ENCODE measurements at regions not wholly inside any gene's neighbourhood (a gene's known extent, or its start where the extent isn't known, plus 50 kb on each side); places are given as distances from the start of the nearest gene placed in this dataset.

GRCh38 chr14:60349663-60350365, 100.8 kb downstream of the PPM1A start:
- TF ChIP-seq EZH2 (IDR thresholded peaks at IDR 0.05; ENCODE audit: insufficient read depth, low read length) (no peak), CTCF (IDR thresholded peaks at IDR 0.05; ENCODE audit: insufficient read depth, low read depth, low read length) (peak; percentile 65)
- Histone ChIP-seq H3K4me2 (ENCODE audit: low read length) (peak overlapping the region; percentile 14), H4K20me1 (ENCODE audit: insufficient read depth, low read length) (no peaks in the 10 kb centered on the region), H3K4me1 (ENCODE audit: insufficient read depth, low read length) (no peaks in the 10 kb centered on the region), H3K9me3 (ENCODE audit: insufficient read depth, low read depth, low read length) (no peaks in the 10 kb centered on the region), H3K79me2 (ENCODE audit: insufficient read depth, low read length) (no peaks in the 10 kb centered on the region), H3K4me3 (ENCODE audit: insufficient read depth, low read depth, low read length) (no peak overlapping the region), H2AFZ (ENCODE audit: low read depth, low read length) (no peak overlapping the region), H3K36me3 (ENCODE audit: insufficient read depth, low read length) (no peaks in the 10 kb centered on the region), H3K27me3 (ENCODE audit: insufficient read depth, low read length) (peaks cover 10% of the 10 kb centered on the region), H3K9ac (ENCODE audit: low read length) (no peak overlapping the region), H3K27ac (ENCODE audit: low read depth, low read length) (no peak overlapping the region)
- DNase-seq (ENCODE audit: low read depth) (peak; percentile 19), FAIRE-seq (no peak)
- H3K9me3 Mint-ChIP-seq (ENCODE audit: unreplicated experiment) = no peaks in the 10 kb centered on the region
- H3K27ac Mint-ChIP-seq (ENCODE audit: unreplicated experiment) = no peak overlapping the region
- no peaks in the 10 kb centered on the region for H3K27me3 Mint-ChIP-seq (ENCODE audit: low read depth, unreplicated experiment)
- no peak overlapping the region for H3K4me3 Mint-ChIP-seq (ENCODE audit: unreplicated experiment)
- H3K36me3 Mint-ChIP-seq (ENCODE audit: low read depth, unreplicated experiment) = no peaks in the 10 kb centered on the region
- H3K4me1 Mint-ChIP-seq (ENCODE audit: low read depth, unreplicated experiment) = no peaks in the 10 kb centered on the region

- Histone ChIP-seq H3K4me1 (ENCODE audit: insufficient read depth, low read length) (no peaks in the 10 kb centered on the region), H3K27ac (ENCODE audit: low read depth, low read length) (no peak overlapping the region), H2AFZ (ENCODE audit: low read depth, low read length) (no peak overlapping the region), H3K27me3 (ENCODE audit: insufficient read depth, low read length) (peaks cover 10% of the 10 kb centered on the region), H3K4me3 (ENCODE audit: insufficient read depth, low read depth, low read length) (no peak overlapping the region), H3K36me3 (ENCODE audit: insufficient read depth, low read length) (no peaks in the 10 kb centered on the region), H3K79me2 (ENCODE audit: insufficient read depth, low read length) (no peaks in the 10 kb centered on the region), H3K9ac (ENCODE audit: low read length) (no peak overlapping the region), H3K9me3 (ENCODE audit: insufficient read depth, low read depth, low read length) (no peaks in the 10 kb centered on the region), H3K4me2 (ENCODE audit: low read length) (peak overlapping the region; percentile 14), H4K20me1 (ENCODE audit: insufficient read depth, low read length) (no peaks in the 10 kb centered on the region)
- H3K4me3 Mint-ChIP-seq (ENCODE audit: unreplicated experiment) = no peak overlapping the region
- H3K27me3 Mint-ChIP-seq (ENCODE audit: low read depth, unreplicated experiment) = no peaks in the 10 kb centered on the region
- FAIRE-seq (no peak), DNase-seq (ENCODE audit: low read depth) (no peak)
- no peaks in the 10 kb centered on the region for H3K4me1 Mint-ChIP-seq (ENCODE audit: low read depth, unreplicated experiment)
- TF ChIP-seq EZH2 (IDR thresholded peaks at IDR 0.05; ENCODE audit: insufficient read depth, low read length) (no peak), CTCF (IDR thresholded peaks at IDR 0.05; ENCODE audit: insufficient read depth, low read depth, low read length) (no peak)
- no peaks in the 10 kb centered on the region for H3K9me3 Mint-ChIP-seq (ENCODE audit: unreplicated experiment)
- no peaks in the 10 kb centered on the region for H3K36me3 Mint-ChIP-seq (ENCODE audit: low read depth, unreplicated experiment)
- no peak overlapping the region for H3K27ac Mint-ChIP-seq (ENCODE audit: unreplicated experiment)
These were observed 101.3 kb downstream of the PPM1A start for GRCh38 chr14:60350366-60350720.

DNA sequence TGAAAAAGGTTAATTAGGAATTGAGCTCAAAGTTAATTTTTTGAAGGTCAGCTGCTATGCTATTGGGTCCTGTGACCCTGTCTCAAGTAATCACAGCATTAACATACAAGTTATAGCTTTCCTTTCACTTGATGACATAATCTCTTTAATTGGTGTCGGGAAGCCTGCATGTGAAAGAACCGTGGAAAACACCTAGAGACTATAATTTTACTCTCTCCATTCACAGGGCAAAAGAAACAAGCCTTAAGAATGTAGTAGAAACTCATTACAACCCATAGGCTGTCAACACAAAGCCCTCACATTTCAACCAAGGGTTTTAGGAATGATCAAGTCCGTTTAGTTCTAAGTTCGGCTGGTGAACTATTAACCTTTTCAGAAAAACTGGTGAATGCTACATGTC, 104.4 kb downstream of the PPM1A start:
- Histone ChIP-seq H3K4me2 (ENCODE audit: low read length) (no peak overlapping the region), H2AFZ (ENCODE audit: low read depth, low read length) (no peak overlapping the region), H4K20me1 (ENCODE audit: insufficient read depth, low read length) (no peaks in the 10 kb centered on the region), H3K27ac (ENCODE audit: low read depth, low read length) (no peak overlapping the region), H3K36me3 (ENCODE audit: insufficient read depth, low read length) (no peaks in the 10 kb centered on the region), H3K9ac (ENCODE audit: low read length) (no peak overlapping the region), H3K4me1 (ENCODE audit: insufficient read depth, low read length) (no peaks in the 10 kb centered on the region), H3K4me3 (ENCODE audit: insufficient read depth, low read depth, low read length) (no peak overlapping the region), H3K79me2 (ENCODE audit: insufficient read depth, low read length) (no peaks in the 10 kb centered on the region), H3K9me3 (ENCODE audit: insufficient read depth, low read depth, low read length) (no peaks in the 10 kb centered on the region), H3K27me3 (ENCODE audit: insufficient read depth, low read length) (peaks cover 10% of the 10 kb centered on the region)
- H3K36me3 Mint-ChIP-seq (ENCODE audit: low read depth, unreplicated experiment) = no peaks in the 10 kb centered on the region
- H3K27me3 Mint-ChIP-seq (ENCODE audit: low read depth, unreplicated experiment) = peaks cover 2% of the 10 kb centered on the region
- H3K4me3 Mint-ChIP-seq (ENCODE audit: unreplicated experiment) = no peak overlapping the region
- no peak for DNase-seq (ENCODE audit: low read depth)
- TF ChIP-seq CTCF (IDR thresholded peaks at IDR 0.05; ENCODE audit: insufficient read depth, low read depth, low read length) (no peak), EZH2 (IDR thresholded peaks at IDR 0.05; ENCODE audit: insufficient read depth, low read length) (no peak)
- FAIRE-seq = no peak
- H3K27ac Mint-ChIP-seq (ENCODE audit: unreplicated experiment) = no peak overlapping the region
- H3K4me1 Mint-ChIP-seq (ENCODE audit: low read depth, unreplicated experiment) = no peaks in the 10 kb centered on the region
- H3K9me3 Mint-ChIP-seq (ENCODE audit: unreplicated experiment) = no peaks in the 10 kb centered on the region
